HEK293T (cell line): ENCODE measurements at regions not wholly inside any gene's neighbourhood (a gene's known extent, or its start where the extent isn't known, plus 50 kb on each side); places are given as distances from the start of the nearest gene placed in this dataset.

Source experiments
- CTCF ChIA-PET: fragments of 350-600 bp; formaldehyde crosslinking; extraction: SDS; loops from one replicate; lab custom pipeline; 2021; ENCODE audit warnings: antibody characterized with exemption, inconsistent platforms; lab: Yijun Ruan, JAX
- POLR2A ChIA-PET: fragments of 350-600 bp; formaldehyde crosslinking; extraction: SDS; loops from one replicate; lab custom pipeline; 2020; ENCODE audit warnings: antibody characterized with exemption, inconsistent platforms; lab: Yijun Ruan, JAX
- DNase-seq: peaks from one replicate; pipeline ENCODE4 v3.0.0; 2012; ENCODE audit warnings: mixed read lengths; ENCODE audit errors: extremely low spot score
- ARNT ChIP-seq: fragments of 450-650 bp; IDR thresholded peaks from 2 replicates; pipeline ENCODE4 v1.6.1; 2017; ENCODE audit warnings: mild to moderate bottlenecking
- BHLHE40 ChIP-seq: fragments of 450-650 bp; IDR thresholded peaks from 2 replicates; pipeline ENCODE4 v1.6.1; 2016; ENCODE audit warnings: mild to moderate bottlenecking, moderate library complexity, borderline replicate concordance
- CTBP1 ChIP-seq: fragments of 450-650 bp; IDR thresholded peaks from 2 replicates; pipeline ENCODE4 v1.6.1; 2016; ENCODE audit warnings: borderline replicate concordance
- ELF4 ChIP-seq: fragments of 450-650 bp; IDR thresholded peaks from 2 replicates; pipeline ENCODE4 v1.6.1; 2017; ENCODE audit warnings: antibody characterized with exemption
- FOXA1 ChIP-seq: fragments of 450-650 bp; IDR thresholded peaks from 2 replicates; pipeline ENCODE4 v1.6.1; 2016; ENCODE audit warnings: mild to moderate bottlenecking
- FOXK2 ChIP-seq: fragments of 450-650 bp; IDR thresholded peaks from 2 replicates; pipeline ENCODE4 v1.6.1; 2016; ENCODE audit warnings: mild to moderate bottlenecking
- FOXM1 ChIP-seq: fragments of 450-650 bp; IDR thresholded peaks from 2 replicates; pipeline ENCODE4 v1.6.1; 2017; ENCODE audit warnings: mild to moderate bottlenecking, borderline replicate concordance
- HDGF ChIP-seq: fragments of 450-650 bp; IDR thresholded peaks from 2 replicates; pipeline ENCODE4 v1.6.1; 2017; ENCODE audit warnings: antibody characterized with exemption, borderline replicate concordance
- L3MBTL2 ChIP-seq: fragments of 450-650 bp; conservative IDR thresholded peaks from 2 replicates; pipeline ENCODE4 v1.6.1; 2016; ENCODE audit warnings: mild to moderate bottlenecking
- LEF1 ChIP-seq: fragments of 450-650 bp; IDR thresholded peaks from 2 replicates; pipeline ENCODE4 v1.6.1; 2017; ENCODE audit warnings: mild to moderate bottlenecking, borderline replicate concordance
- NFRKB ChIP-seq: fragments of 450-650 bp; IDR thresholded peaks from 2 replicates; pipeline ENCODE4 v1.6.1; 2016; ENCODE audit warnings: mild to moderate bottlenecking, moderate library complexity
- PKNOX1 ChIP-seq: fragments of 450-650 bp; IDR thresholded peaks from 2 replicates; pipeline ENCODE4 v1.6.1; 2016
- SP1 ChIP-seq: fragments of 450-650 bp; IDR thresholded peaks from 2 replicates; pipeline ENCODE4 v1.6.1; 2017
- SUZ12 ChIP-seq: fragments of 450-650 bp; IDR thresholded peaks from 2 replicates; pipeline ENCODE4 v1.6.1; 2016; ENCODE audit warnings: mild to moderate bottlenecking
- TARDBP ChIP-seq: fragments of 450-650 bp; IDR thresholded peaks from 2 replicates; pipeline ENCODE4 v1.6.1; 2016
- ZNF384 ChIP-seq: fragments of 450-650 bp; IDR thresholded peaks from 2 replicates; pipeline ENCODE4 v1.6.1; 2016

DNA sequence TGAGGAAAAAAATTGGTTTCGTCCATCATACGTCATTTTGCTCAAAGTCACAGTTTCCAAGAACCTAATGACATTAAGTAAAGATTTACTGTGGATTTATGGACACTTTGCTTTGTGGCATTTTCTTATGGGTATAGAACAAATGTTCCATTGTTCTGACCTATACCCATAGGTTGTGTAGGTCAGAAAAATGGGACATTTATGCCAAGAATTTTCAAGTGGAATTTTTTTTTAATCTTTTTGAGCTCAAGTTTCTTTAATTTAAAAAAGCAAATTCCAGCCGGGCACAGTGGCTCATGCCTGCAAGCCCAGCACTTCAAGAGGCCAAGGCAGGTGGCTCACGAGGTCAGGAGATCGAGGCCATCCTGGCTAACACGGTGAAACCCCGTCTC is 187.5 kb upstream of the TPM1 start:
- ChIA-PET POLR2A (no interaction called here), CTCF (no interaction called here)
- DNase-seq, result no peak
- no peak for TF ChIP-seq LEF1
- TF ChIP-seq ELF4, result no peak
- TF ChIP-seq ARNT, result no peak
- TF ChIP-seq CTBP1, result no peak
- TF ChIP-seq NFRKB, result no peak
- TF ChIP-seq PKNOX1, result no peak
- TF ChIP-seq ZNF384, result no peak
- TF ChIP-seq SUZ12, result no peak
- no peak for TF ChIP-seq FOXK2
- TF ChIP-seq SP1, result no peak
- no peak for TF ChIP-seq BHLHE40
- no peak for TF ChIP-seq FOXM1
- no peak for TF ChIP-seq L3MBTL2
- TF ChIP-seq HDGF, result no peak

GRCh38 chr15:62856466-62857246 is 185.9 kb upstream of the TPM1 start:
- ChIA-PET POLR2A (no interaction called here), CTCF (no interaction called here)
- no peak for TF ChIP-seq FOXM1
- TF ChIP-seq HDGF, result no peak
- no peak for TF ChIP-seq FOXK2
- no peak for TF ChIP-seq L3MBTL2
- TF ChIP-seq SUZ12, result no peak
- TF ChIP-seq SP1, result no peak
- no peak for TF ChIP-seq PKNOX1
- no peak for TF ChIP-seq FOXA1
- TF ChIP-seq CTBP1, result no peak
- no peak for TF ChIP-seq ELF4
- TF ChIP-seq NFRKB, result no peak
- TF ChIP-seq LEF1, result no peak
- DNase-seq, result no peak

GRCh38 chr15:62857411-62857853 is 185.1 kb upstream of the TPM1 start:
- POLR2A ChIA-PET, result no interaction called here
- CTCF ChIA-PET, result no interaction called here
- no peak for DNase-seq
- TF ChIP-seq SP1 (no peak), NFRKB (no peak), HDGF (no peak), FOXA1 (no peak), FOXM1 (no peak), ARNT (no peak), FOXK2 (no peak), L3MBTL2 (no peak), SUZ12 (no peak), CTBP1 (no peak), PKNOX1 (no peak)

GRCh38 chr15:62858343-62858742 is 184.2 kb upstream of the TPM1 start:
- ChIA-PET POLR2A (no interaction called here), CTCF (no interaction called here)
- DNase-seq, result no peak
- TF ChIP-seq FOXA1 (no peak), TARDBP (no peak), FOXM1 (no peak), CTBP1 (no peak), ELF4 (no peak)

GRCh38 chr15:62862717-62863116 is 179.8 kb upstream of the TPM1 start:
- DNase-seq, result no peak
- POLR2A ChIA-PET, result no interaction called here
- CTCF ChIA-PET, result no interaction called here
- TF ChIP-seq PKNOX1 (no peak), NFRKB (no peak), LEF1 (no peak), L3MBTL2 (no peak), ZNF384 (no peak), ARNT (no peak), HDGF (no peak), TARDBP (no peak), FOXM1 (no peak), SP1 (no peak), FOXK2 (no peak), ELF4 (no peak), CTBP1 (no peak), SUZ12 (no peak), FOXA1 (no peak), BHLHE40 (no peak)

DNA sequence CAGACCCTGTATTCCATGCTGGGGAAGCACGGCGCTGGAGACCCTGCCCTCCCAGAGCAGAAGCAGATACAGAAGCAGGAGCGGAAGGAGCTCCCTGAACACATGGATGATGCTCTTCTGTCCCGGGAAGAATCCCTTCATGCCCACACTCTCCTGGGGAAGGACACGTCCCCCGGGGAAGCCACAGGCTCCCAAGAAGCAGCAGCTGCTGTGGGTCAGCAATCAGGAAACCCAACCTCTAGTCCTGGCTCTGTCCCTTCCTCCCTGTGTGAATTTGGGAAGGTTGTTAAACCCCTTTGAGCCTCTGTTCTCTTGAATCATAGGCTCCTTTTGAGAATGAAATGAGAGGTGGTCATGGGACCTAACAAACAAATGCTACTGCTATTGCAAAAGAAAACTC is 176.2 kb upstream of the TPM1 start:
- ChIA-PET POLR2A (no interaction called here), CTCF (no interaction called here)
- TF ChIP-seq ZNF384, result no peak
- no peak for TF ChIP-seq CTBP1
- TF ChIP-seq TARDBP, result no peak
- TF ChIP-seq FOXA1, result no peak
- TF ChIP-seq L3MBTL2, result no peak
- no peak for TF ChIP-seq SP1
- TF ChIP-seq SUZ12, result no peak
- no peak for TF ChIP-seq ARNT
- no peak for TF ChIP-seq PKNOX1
- no peak for TF ChIP-seq NFRKB
- no peak for TF ChIP-seq HDGF
- no peak for TF ChIP-seq FOXM1
- TF ChIP-seq FOXK2, result no peak
- TF ChIP-seq BHLHE40, result no peak
- no peak for DNase-seq
